H1 (cell line): ENCODE measurements at regions not wholly inside any gene's neighbourhood (a gene's known extent, or its start where the extent isn't known, plus 50 kb on each side); places are given as distances from the start of the nearest gene placed in this dataset.

ENCODE experiments used
- CEBPB ChIP-seq: IDR thresholded peaks from 2 replicates; pipeline ENCODE4 v1.6.1; 2012; ENCODE audit warnings: low read depth, low read length
- CHD1 ChIP-seq: IDR thresholded peaks from 2 replicates; pipeline ENCODE4 v1.6.1; 2012; ENCODE audit warnings: low read depth, low read length, improper control_type of control experiment
- EGR1 ChIP-seq: IDR thresholded peaks from 2 replicates; pipeline ENCODE4 v1.6.1; 2011; ENCODE audit warnings: low read depth, low read length, borderline replicate concordance
- GTF2F1 ChIP-seq: IDR thresholded peaks from 2 replicates; pipeline ENCODE4 v1.6.1; 2012; ENCODE audit warnings: low read depth, low read length, improper control_type of control experiment, borderline replicate concordance
- HDAC6 ChIP-seq: IDR thresholded peaks from one replicate; pipeline ENCODE4 v1.7.1; 2012; ENCODE audit warnings: low read depth, mild to moderate bottlenecking, inconsistent platforms, low read length, moderate library complexity
- MAFK ChIP-seq: IDR thresholded peaks from 2 replicates; pipeline ENCODE4 v1.6.1; 2012; ENCODE audit warnings: low read depth, mild to moderate bottlenecking, improper control_type of control experiment, low read length
- POLR2A ChIP-seq, 2 experiments: IDR thresholded peaks; 1 replicate in 1 of 2; 2 replicates in 1 of 2; pipeline ENCODE4 v1.6.1; 2011; ENCODE audit warnings: low read depth in 2 of 2, low read length in 2 of 2, mild to moderate bottlenecking in 2 of 2; ENCODE audit errors: control extremely low read depth in 1 of 2
- RAD21 ChIP-seq, 2 experiments: IDR thresholded peaks in 1 of 2; conservative IDR thresholded peaks in 1 of 2; 2 replicates each; pipeline ENCODE4 v1.6.1; 2011; ENCODE audit warnings: low read depth in 2 of 2, low read length in 2 of 2, improper control_type of control experiment in 1 of 2, inconsistent platforms in 1 of 2, mild to moderate bottlenecking in 1 of 2, moderate library complexity in 1 of 2
- TF ChIP-seq, protein P1 (sequence below), 3 experiments: IDR thresholded peaks; 1 replicate in 2 of 3; 2 replicates in 1 of 3; pipeline versions ENCODE4 v1.5.1 to v1.6.1; 2011; ENCODE audit warnings: low read length in 3 of 3, mild to moderate bottlenecking in 3 of 3, inconsistent platforms in 2 of 3, low read depth in 1 of 3, moderate library complexity in 1 of 3; ENCODE audit not compliant: insufficient read depth in 1 of 3; ENCODE audit errors: control extremely low read depth in 1 of 3

DNA sequence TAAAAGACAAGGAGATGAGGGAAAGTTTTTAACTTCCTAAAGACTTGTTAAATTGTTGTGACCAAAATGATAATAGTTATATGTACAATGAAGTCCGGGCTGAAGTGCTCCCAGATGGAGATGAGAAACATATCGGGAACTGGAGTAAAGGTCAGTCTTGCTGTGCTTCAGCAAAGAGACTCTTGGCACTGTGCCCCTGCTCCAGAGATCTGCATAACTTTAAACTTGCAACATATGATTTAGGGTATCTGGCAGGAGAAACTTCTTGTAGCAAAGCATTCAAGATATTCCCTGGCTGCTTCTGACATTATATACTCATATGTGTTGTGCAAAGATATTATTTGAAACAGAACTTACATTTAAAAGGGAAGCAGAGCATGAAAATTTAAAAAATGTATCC lies 786.6 kb upstream of the SLITRK6 start:
- TF ChIP-seq EGR1 (no peak), RAD21 (IDR thresholded peaks at IDR 0.05 in 1 of 2, conservative IDR thresholded peaks at IDR 0.05 in 1 of 2; ENCODE audit: low read depth in 2 of 2, low read length in 2 of 2) (no peak), POLR2A (IDR thresholded peaks at IDR 0.05; ENCODE audit: control extremely low read depth in 1 of 2, low read depth in 2 of 2, low read length in 2 of 2) (no peak), CHD1 (no peak), MAFK (no peak), GTF2F1 (no peak), HDAC6 (no peak), CEBPB (no peak)
- TF ChIP-seq, protein P1, sequence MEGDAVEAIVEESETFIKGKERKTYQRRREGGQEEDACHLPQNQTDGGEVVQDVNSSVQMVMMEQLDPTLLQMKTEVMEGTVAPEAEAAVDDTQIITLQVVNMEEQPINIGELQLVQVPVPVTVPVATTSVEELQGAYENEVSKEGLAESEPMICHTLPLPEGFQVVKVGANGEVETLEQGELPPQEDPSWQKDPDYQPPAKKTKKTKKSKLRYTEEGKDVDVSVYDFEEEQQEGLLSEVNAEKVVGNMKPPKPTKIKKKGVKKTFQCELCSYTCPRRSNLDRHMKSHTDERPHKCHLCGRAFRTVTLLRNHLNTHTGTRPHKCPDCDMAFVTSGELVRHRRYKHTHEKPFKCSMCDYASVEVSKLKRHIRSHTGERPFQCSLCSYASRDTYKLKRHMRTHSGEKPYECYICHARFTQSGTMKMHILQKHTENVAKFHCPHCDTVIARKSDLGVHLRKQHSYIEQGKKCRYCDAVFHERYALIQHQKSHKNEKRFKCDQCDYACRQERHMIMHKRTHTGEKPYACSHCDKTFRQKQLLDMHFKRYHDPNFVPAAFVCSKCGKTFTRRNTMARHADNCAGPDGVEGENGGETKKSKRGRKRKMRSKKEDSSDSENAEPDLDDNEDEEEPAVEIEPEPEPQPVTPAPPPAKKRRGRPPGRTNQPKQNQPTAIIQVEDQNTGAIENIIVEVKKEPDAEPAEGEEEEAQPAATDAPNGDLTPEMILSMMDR (IDR thresholded peaks at IDR 0.05; ENCODE audit: control extremely low read depth in 1 of 3, insufficient read depth in 1 of 3, low read depth in 1 of 3, low read length in 3 of 3) = no peak
